IPS-NIHi7 (cell line): ENCODE measurements at regions not wholly inside any gene's neighbourhood (a gene's known extent, or its start where the extent isn't known, plus 50 kb on each side); places are given as distances from the start of the nearest gene placed in this dataset.

Experiments
- DNase-seq: peaks from one replicate; pipeline ENCODE4 v3.0.0; 2012; ENCODE audit warnings: mixed read lengths; ENCODE audit errors: extremely low spot score

- no peak for DNase-seq
Observed at GRCh38 chr19:20858218-20858617, 64.8 kb upstream of the ZNF85 start.

GRCh38 chr19:20858861-20859260, 64.2 kb upstream of the ZNF85 start:
- peak; percentile 12 for DNase-seq

GRCh38 chr19:20860339-20860738, 62.7 kb upstream of the ZNF85 start:
- no peak for DNase-seq

GRCh38 chr19:20863176-20863575, 59.9 kb upstream of the ZNF85 start:
- DNase-seq = no peak
